ENCODE measurements at regions not wholly inside any gene's neighbourhood (a gene's known extent, or its start where the extent isn't known, plus 50 kb on each side); places are given as distances from the start of the nearest gene placed in this dataset.

- FAIRE-seq (no peak), ATAC-seq (no peak), DNase-seq (ENCODE audit: low read depth in 1 of 2, low spot score in 1 of 2) (no peak)
- Histone ChIP-seq H3K4me1 (peaks cover 4% of the 10 kb centered on the region), H3K4me2 (no peak overlapping the region), H3K9me3 (no peaks in the 10 kb centered on the region), H3K27ac (no peak overlapping the region), H3K4me3 (no peak overlapping the region)
- TF ChIP-seq PBX3 (IDR thresholded peaks at IDR 0.05), result no peak
- no peak for TF ChIP-seq BCL3 (IDR thresholded peaks at IDR 0.05)
- no peak for TF ChIP-seq CBX2 (IDR thresholded peaks at IDR 0.05; ENCODE audit: borderline replicate concordance, low read depth)
- TF ChIP-seq, protein P1, sequence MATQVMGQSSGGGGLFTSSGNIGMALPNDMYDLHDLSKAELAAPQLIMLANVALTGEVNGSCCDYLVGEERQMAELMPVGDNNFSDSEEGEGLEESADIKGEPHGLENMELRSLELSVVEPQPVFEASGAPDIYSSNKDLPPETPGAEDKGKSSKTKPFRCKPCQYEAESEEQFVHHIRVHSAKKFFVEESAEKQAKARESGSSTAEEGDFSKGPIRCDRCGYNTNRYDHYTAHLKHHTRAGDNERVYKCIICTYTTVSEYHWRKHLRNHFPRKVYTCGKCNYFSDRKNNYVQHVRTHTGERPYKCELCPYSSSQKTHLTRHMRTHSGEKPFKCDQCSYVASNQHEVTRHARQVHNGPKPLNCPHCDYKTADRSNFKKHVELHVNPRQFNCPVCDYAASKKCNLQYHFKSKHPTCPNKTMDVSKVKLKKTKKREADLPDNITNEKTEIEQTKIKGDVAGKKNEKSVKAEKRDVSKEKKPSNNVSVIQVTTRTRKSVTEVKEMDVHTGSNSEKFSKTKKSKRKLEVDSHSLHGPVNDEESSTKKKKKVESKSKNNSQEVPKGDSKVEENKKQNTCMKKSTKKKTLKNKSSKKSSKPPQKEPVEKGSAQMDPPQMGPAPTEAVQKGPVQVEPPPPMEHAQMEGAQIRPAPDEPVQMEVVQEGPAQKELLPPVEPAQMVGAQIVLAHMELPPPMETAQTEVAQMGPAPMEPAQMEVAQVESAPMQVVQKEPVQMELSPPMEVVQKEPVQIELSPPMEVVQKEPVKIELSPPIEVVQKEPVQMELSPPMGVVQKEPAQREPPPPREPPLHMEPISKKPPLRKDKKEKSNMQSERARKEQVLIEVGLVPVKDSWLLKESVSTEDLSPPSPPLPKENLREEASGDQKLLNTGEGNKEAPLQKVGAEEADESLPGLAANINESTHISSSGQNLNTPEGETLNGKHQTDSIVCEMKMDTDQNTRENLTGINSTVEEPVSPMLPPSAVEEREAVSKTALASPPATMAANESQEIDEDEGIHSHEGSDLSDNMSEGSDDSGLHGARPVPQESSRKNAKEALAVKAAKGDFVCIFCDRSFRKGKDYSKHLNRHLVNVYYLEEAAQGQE (IDR thresholded peaks at IDR 0.05), result no peak
- TF ChIP-seq NR3C1 (IDR thresholded peaks at IDR 0.05), result no peak
- no peak for TF ChIP-seq NPAS2 (CRISPR knock-in tag; IDR thresholded peaks at IDR 0.05; ENCODE audit: borderline replicate concordance)
- no peak for TF ChIP-seq CHD2 (IDR thresholded peaks at IDR 0.05; ENCODE audit: low read length, partially characterized antibody)
- no peak for TF ChIP-seq ZFP36 (IDR thresholded peaks at IDR 0.05; ENCODE audit: borderline replicate concordance, partially characterized antibody)
- TF ChIP-seq, protein P2, sequence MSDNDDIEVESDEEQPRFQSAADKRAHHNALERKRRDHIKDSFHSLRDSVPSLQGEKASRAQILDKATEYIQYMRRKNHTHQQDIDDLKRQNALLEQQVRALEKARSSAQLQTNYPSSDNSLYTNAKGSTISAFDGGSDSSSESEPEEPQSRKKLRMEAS (IDR thresholded peaks at IDR 0.05), result no peak
- no peak for TF ChIP-seq FOXS1 (CRISPR knock-in tag; IDR thresholded peaks at IDR 0.05)
- TF ChIP-seq PHF8 (IDR thresholded peaks at IDR 0.05; ENCODE audit: borderline replicate concordance, low read depth), result no peak
- no peak for TF ChIP-seq SREBF2 (IDR thresholded peaks at IDR 0.05)
- no peak for TF ChIP-seq HOXB13 (CRISPR knock-in tag; IDR thresholded peaks at IDR 0.05; ENCODE audit: low read depth)
- no peak for TF ChIP-seq ELK1 (IDR thresholded peaks at IDR 0.05; ENCODE audit: low read depth, low read length)
- 79% methylated on average over 1 of the region's 1 CpG for WGBS (ENCODE audit: missing lambda C conversion rate)
- CTCF ChIA-PET, result interaction anchor here (0.7 to 18.4 kb wide), 6 partner anchors 9 to 259 kb away, joined by 3 to 226 read pairs (median 4); no protein-coding TSS in a partner anchor
- POLR2A ChIA-PET, result no interaction called here
These were observed 50.9 kb upstream of the MITF start for GRCh38 chr3:69688400-69688799.

GRCh38 chr3:69687641-69688040 lies 51.6 kb upstream of the MITF start:
- CTCF ChIA-PET, result interaction anchor here (1.3 to 18.4 kb wide), 4 partner anchors 18 to 260 kb away, joined by 3 to 226 read pairs (median 5); no protein-coding TSS in a partner anchor
- DNase-seq (ENCODE audit: low read depth in 1 of 2, low spot score in 1 of 2), result no peak

More at GRCh38 chr3:69687641-69688040, 51.6 kb upstream of the MITF start:
- WGBS (ENCODE audit: missing lambda C conversion rate), result 84% methylated on average over 5 of the region's 5 CpGs
- Histone ChIP-seq H3K4me1 (peaks cover 11% of the 10 kb centered on the region), H3K9me3 (no peaks in the 10 kb centered on the region), H3K27ac (no peak overlapping the region), H3K4me3 (no peak overlapping the region), H3K4me2 (no peak overlapping the region)
- POLR2A ChIA-PET, result no interaction called here
- no peak for TF ChIP-seq NR3C1 (IDR thresholded peaks at IDR 0.05)
- no peak for TF ChIP-seq CBX8 (IDR thresholded peaks at IDR 0.05)
- TF ChIP-seq EHF (CRISPR knock-in tag; IDR thresholded peaks at IDR 0.05), result no peak
- no peak for TF ChIP-seq MYC (IDR thresholded peaks at IDR 0.05; ENCODE audit: borderline replicate concordance, low read length)
- no peak for TF ChIP-seq RCOR1 (IDR thresholded peaks at IDR 0.05; ENCODE audit: low read depth, low read length)
- TF ChIP-seq, protein P3, sequence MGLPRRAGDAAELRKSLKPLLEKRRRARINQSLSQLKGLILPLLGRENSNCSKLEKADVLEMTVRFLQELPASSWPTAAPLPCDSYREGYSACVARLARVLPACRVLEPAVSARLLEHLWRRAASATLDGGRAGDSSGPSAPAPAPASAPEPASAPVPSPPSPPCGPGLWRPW (IDR thresholded peaks at IDR 0.05), result no peak
- ATAC-seq, result no peak
- no peak for FAIRE-seq
